T-helper 2 cell treated with Interferon-gamma antibody and Interleukin-4, amounts not matched to agents 5 μg/mL and 100 μg/mL, for 36 hours (primary cell): ENCODE measurements at regions not wholly inside any gene's neighbourhood (a gene's known extent, or its start where the extent isn't known, plus 50 kb on each side); places are given as distances from the start of the nearest gene placed in this dataset.
"Not testable (repeated sequence)": the region's sequence is repeated elsewhere in the genome, so short reads cannot be mapped to it uniquely, and the experiment has no call there.

Source experiments
- DNase-seq: peaks from one replicate; pipeline ENCODE4 v3.0.0; 2021; ENCODE audit warnings: low spot score
- H3K27ac Mint-ChIP-seq: one replicate; pipeline ENCODE4 v1.8.0; 2021; ENCODE audit warnings: mild to moderate bottlenecking, mixed read lengths
- H3K27me3 Mint-ChIP-seq: one replicate; pipeline ENCODE4 v1.8.0; 2021; ENCODE audit warnings: low read depth, mixed read lengths
- H3K36me3 Mint-ChIP-seq: one replicate; pipeline ENCODE4 v1.8.0; 2021; ENCODE audit warnings: low read depth, mixed read lengths
- H3K4me1 Mint-ChIP-seq: one replicate; pipeline ENCODE4 v1.8.0; 2021; ENCODE audit warnings: low read depth, mixed read lengths
- H3K4me3 Mint-ChIP-seq: one replicate; pipeline ENCODE4 v1.8.0; 2022; ENCODE audit warnings: mild to moderate bottlenecking, moderate library complexity, mixed read lengths
- H3K9me3 Mint-ChIP-seq: one replicate; pipeline ENCODE4 v1.8.0; 2021; ENCODE audit warnings: mixed read lengths

DNA sequence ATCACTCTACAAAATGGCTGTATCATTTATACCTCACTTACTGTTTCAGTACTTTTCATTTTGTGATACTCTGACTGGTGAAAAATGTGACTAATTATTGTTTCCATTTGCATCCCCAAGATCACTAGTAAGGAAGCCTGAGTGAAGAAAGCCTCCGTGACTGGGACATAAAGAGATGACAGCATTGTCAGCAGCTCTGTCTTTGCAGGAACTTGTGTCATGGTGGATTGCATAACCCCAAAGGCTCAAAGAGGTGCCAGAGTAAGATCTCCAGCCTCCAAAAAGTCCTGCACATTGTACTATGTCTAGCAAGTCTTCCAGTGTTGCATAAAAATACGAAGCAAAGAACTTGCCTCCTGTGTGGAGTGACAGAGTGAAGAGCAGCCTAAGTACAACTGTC is 187.5 kb upstream of the CRIM1 start:
- peaks cover 37% of the 10 kb centered on the region for H3K27me3 Mint-ChIP-seq
- DNase-seq, result no peak
- no peaks in the 10 kb centered on the region for H3K36me3 Mint-ChIP-seq
- H3K4me3 Mint-ChIP-seq, result no peak overlapping the region
- H3K4me1 Mint-ChIP-seq, result no peaks in the 10 kb centered on the region
- no peaks in the 10 kb centered on the region for H3K9me3 Mint-ChIP-seq
- no peak overlapping the region for H3K27ac Mint-ChIP-seq

DNA sequence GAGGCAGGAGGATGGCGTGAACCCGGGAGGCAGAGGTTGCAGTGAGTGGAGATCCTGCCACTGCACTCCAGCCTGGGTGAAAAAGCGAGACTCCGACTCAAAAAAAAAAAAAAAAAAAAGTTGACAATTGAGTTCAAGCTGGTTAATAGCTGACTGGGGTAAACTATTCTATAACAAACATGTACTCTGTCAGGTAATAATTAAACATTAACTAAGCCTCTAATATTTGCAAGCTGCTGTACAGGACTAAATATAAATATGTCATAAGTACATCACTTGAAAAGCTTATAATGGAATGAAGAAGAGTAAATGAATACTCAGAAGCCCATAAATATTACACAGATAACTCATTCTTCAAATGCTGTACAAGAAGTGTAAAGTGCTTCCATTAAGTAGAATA is 190.4 kb upstream of the CRIM1 start:
- H3K27ac Mint-ChIP-seq, result no peak overlapping the region
- H3K4me3 Mint-ChIP-seq, result no peak overlapping the region
- no peaks in the 10 kb centered on the region for H3K36me3 Mint-ChIP-seq

DNA sequence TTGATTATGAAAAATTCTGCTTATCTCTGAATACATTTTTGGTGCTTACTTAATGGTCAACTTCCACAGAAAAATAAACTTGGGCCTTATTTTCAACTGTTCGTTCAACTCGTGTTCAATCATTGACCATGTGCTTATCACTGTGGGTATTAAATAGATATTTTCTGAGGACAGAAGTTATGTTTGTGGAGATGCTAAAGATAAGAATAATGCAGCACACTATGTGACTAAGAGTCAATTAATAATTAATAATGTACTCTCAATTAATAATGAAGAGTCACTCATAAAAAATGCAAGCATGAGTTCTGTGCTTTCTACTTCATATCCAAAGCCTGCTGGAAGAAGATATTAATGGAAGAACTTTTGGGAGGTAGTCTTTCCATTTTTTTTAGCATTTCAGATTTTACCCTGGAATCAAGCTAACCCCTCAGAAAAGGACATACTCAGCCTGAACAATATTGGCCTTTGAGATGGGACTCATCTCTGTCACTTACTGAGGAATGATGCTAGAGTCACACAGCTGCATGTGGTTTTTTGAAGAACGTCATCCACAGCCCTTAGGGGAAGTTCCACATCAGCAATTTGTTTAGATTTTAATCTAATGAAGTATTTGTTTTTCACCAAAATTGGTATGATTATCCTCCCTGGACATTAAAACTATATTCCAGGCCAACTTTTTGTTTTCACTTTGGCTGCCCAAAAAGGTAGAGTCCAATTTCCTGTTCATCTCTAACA is 191.9 kb upstream of the CRIM1 start:
- no peak overlapping the region for H3K4me3 Mint-ChIP-seq
- no peaks in the 10 kb centered on the region for H3K36me3 Mint-ChIP-seq
- H3K9me3 Mint-ChIP-seq, result no peaks in the 10 kb centered on the region
- peaks cover 38% of the 10 kb centered on the region for H3K27me3 Mint-ChIP-seq
- H3K27ac Mint-ChIP-seq, result no peak overlapping the region
- DNase-seq, result no peak
- no peaks in the 10 kb centered on the region for H3K4me1 Mint-ChIP-seq

More for the DNA sequence above, 190.4 kb upstream of the CRIM1 start:
- H3K4me1 Mint-ChIP-seq, result no peaks in the 10 kb centered on the region
- DNase-seq, result no peak
- H3K9me3 Mint-ChIP-seq, result no peaks in the 10 kb centered on the region
- peaks cover 32% of the 10 kb centered on the region for H3K27me3 Mint-ChIP-seq

DNA sequence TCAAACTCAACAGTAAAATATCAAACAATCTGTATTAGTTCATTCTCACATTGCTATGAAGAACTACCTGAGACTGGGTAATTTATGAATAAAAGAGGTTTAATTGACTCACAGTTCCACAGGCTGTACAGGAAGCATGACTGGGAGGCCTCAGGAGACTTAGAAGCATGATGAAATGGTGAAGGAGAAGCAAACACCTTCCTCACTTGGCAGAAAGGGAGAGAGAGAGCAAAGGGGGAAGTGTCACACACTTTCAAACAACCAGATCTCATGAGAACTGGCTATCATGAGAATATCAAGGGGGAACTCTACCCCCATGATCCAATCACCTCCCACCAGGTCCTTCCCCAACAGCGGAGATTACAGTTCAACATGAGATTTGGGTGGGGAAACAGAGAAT is 198.5 kb upstream of the CRIM1 start:
- not testable (repeated sequence) for H3K9me3 Mint-ChIP-seq, H3K4me3 Mint-ChIP-seq, H3K4me1 Mint-ChIP-seq, DNase-seq, H3K27ac Mint-ChIP-seq, H3K36me3 Mint-ChIP-seq
- peaks cover 28% of the 10 kb centered on the region for H3K27me3 Mint-ChIP-seq

DNA sequence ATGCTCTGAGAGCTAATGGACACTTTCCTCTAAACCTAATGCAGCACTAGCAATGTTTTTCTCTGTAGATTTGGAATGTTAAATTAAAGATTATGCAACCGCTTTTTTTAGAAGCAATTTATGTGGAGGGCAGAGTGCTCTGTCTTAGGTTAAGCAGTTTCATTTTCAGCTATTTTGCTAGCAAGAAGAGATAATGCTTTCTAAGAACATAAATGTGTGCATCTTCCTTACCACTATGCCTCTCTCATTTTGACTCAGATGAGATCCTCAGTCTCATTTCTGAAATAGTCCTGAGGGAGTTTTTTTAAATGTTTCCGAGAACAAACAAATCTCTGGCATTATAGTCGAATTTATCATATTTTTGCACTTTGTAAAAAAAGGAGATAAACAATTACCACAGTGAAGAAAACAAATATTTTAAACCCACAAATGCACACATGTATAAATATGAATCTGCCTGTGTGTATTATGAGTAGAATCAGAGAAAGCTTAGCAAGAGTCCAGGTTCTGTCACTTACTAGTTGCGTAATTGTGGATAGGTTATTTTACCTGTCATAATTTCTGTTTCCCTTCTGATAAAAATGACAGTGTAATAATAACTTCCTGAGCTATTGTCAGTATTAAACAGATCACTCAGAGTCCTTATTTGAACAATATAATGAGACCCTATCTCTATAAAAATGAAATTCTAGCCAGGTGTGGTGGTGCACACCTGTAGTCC is 207.7 kb upstream of the CRIM1 start:
- peak overlapping the region; percentile 53 for H3K27ac Mint-ChIP-seq

DNA sequence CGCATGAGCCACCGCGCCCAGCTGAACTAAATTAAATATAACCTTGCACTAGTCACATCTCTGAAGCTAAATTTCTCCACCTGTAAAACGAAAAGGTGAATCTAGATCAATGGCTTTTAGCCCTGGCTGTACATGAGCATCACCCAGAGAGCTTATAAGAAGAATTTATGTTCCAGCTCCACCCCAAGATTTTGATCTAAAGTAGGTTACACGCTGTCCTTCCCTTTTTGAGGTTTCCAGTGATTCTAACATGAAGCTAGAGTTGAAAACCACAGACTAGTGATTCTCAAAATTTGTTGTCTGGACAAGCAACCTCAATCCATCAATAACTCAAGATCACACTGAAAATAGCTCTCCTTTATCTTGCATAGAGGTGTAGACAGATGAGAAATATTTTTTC is 208.8 kb upstream of the CRIM1 start:
- no peak for DNase-seq
- no peaks in the 10 kb centered on the region for H3K9me3 Mint-ChIP-seq
- peaks cover 45% of the 10 kb centered on the region for H3K27me3 Mint-ChIP-seq
- H3K27ac Mint-ChIP-seq, result peak overlapping the region; percentile 66
- peak overlapping the region; percentile 72 for H3K4me3 Mint-ChIP-seq
- H3K36me3 Mint-ChIP-seq, result no peaks in the 10 kb centered on the region
- peaks cover 31% of the 10 kb centered on the region for H3K4me1 Mint-ChIP-seq

More for the DNA sequence above, 207.7 kb upstream of the CRIM1 start:
- Mint-ChIP-seq H3K4me1 (peaks cover 31% of the 10 kb centered on the region), H3K4me3 (peak overlapping the region; percentile 72), H3K27me3 (peaks cover 35% of the 10 kb centered on the region), H3K36me3 (no peaks in the 10 kb centered on the region), H3K9me3 (no peaks in the 10 kb centered on the region)
- DNase-seq, result peak; percentile 5

DNA sequence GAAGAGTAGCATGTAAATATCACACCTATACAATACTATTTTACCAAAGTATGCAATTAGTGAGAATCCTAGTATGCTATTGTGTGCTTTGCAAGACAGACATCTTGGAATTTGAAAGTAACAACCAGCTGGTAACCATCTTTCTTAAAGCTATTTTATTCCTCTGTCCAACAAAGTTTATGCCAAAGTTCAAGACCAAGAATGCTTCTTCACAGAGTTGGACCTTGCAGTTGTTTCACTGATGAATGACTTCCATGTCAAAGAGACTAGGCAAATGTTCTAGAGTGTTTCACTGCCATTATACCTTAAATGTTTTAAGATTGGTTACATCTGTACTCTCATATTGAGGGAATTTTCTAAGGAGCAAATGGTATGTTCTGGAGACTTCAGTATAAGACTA is 215.2 kb upstream of the CRIM1 start:
- peaks cover 11% of the 10 kb centered on the region for H3K4me1 Mint-ChIP-seq
- DNase-seq, result no peak
- H3K27ac Mint-ChIP-seq, result no peak overlapping the region
- H3K36me3 Mint-ChIP-seq, result no peaks in the 10 kb centered on the region
- H3K4me3 Mint-ChIP-seq, result no peak overlapping the region
- no peaks in the 10 kb centered on the region for H3K9me3 Mint-ChIP-seq
- H3K27me3 Mint-ChIP-seq, result peaks cover 58% of the 10 kb centered on the region

DNA sequence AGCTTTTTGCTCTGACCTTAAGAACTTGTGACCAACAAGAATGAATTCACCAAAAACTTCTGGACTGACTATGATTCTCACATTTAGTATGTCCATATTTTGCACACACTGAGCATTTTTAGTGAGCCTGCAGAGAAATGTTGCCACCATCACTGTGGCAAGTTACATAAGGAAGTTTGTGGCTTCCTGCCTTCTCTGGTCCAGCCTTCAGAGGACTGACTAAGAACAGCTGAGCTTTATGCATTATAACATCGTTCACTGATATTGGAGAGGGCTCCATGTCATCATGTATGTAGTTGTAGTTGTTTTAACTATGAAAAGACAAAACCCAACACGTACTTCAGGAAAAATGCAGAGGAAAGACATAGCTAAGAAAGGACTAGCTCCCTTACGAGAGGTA is 218.0 kb upstream of the CRIM1 start:
- Mint-ChIP-seq H3K4me1 (peaks cover 7% of the 10 kb centered on the region), H3K4me3 (no peak overlapping the region), H3K27me3 (peaks cover 47% of the 10 kb centered on the region), H3K9me3 (no peaks in the 10 kb centered on the region), H3K27ac (no peak overlapping the region), H3K36me3 (no peaks in the 10 kb centered on the region)
- DNase-seq, result no peak

DNA sequence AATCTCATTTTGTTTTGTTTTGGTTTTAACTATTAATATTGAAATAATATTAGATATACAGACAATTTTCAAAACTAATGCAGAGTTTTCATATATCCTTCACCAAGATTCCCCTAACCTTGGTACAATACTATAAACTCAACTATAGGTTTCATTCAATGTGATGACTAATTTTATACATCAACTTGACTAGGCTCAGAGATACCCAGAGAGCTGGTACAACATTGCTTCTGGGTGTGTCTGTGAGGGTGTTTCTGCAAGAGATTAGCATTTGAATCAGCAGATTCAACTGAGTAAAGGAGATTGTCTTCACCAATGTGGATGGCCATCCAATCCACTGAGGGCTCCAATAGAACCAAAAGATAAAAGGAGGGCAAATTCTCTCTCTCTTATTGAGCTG is 221.3 kb upstream of the CRIM1 start:
- Mint-ChIP-seq H3K4me3 (no peak overlapping the region), H3K27me3 (peaks cover 46% of the 10 kb centered on the region), H3K27ac (no peak overlapping the region), H3K36me3 (no peaks in the 10 kb centered on the region), H3K4me1 (peaks cover 7% of the 10 kb centered on the region), H3K9me3 (no peaks in the 10 kb centered on the region)
- DNase-seq, result no peak

DNA sequence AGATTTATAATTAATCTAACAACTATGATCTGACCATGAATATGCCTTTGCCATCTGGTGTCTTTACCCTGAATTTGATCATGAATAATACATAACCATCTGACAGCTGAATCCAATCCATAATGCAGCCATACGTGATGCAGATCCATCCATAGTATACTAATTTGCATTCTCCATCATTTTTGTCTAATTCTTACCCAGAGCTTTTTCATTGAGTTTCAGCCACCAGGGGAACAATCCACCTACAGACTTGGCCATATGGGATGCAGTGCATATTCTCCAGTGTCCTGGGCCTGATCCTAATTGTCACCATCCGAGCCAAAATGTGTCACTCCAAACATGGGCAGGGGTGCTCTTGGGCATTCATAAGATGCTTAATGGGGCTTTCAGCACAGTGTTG is 227.2 kb upstream of the CRIM1 start:
- H3K36me3 Mint-ChIP-seq, result no peaks in the 10 kb centered on the region
- H3K27ac Mint-ChIP-seq, result no peak overlapping the region
- H3K4me1 Mint-ChIP-seq, result no peaks in the 10 kb centered on the region
- DNase-seq, result no peak
- H3K4me3 Mint-ChIP-seq, result no peak overlapping the region
- H3K9me3 Mint-ChIP-seq, result no peaks in the 10 kb centered on the region
- peaks cover 16% of the 10 kb centered on the region for H3K27me3 Mint-ChIP-seq

DNA sequence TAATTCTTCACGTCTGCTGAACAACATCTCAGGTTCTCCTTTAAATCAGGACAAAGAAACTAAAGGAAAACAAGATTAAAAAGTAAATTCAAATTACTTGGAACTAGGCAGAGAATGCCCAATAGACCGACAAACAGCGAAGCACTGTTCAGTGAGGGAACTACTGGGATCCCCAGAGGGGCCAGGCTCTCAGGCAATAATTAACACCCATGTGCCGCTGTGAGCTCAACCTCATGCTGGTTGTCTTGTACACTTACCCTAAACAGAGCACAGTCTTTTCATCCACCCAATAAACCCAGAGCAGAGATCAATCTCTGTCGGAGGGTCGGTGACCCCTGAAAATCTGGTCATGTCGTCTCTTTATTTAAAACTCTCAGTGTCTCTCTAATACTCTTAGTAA is 229.9 kb upstream of the CRIM1 start:
- Mint-ChIP-seq H3K27me3 (peaks cover 15% of the 10 kb centered on the region), H3K9me3 (peaks cover 9% of the 10 kb centered on the region), H3K27ac (no peak overlapping the region), H3K4me1 (no peaks in the 10 kb centered on the region), H3K4me3 (no peak overlapping the region), H3K36me3 (no peaks in the 10 kb centered on the region)
- DNase-seq, result no peak

DNA sequence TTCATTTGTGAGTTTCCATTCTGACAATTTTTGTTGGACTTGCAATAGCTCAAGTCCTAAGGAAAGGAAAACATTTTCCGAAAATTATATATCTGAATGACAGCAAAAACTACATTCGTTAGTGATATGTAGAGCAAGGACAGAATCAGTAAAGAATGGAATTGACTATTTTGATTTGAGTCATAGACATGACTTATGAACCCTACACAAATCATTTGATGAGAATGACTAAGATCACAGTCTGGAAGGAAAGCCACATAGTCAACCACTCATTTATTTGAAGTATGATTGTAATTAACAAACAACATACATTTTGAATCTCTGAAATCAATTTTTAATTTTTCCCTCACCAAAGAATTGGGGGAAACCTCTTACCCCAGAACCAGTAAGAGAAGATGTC is 231.6 kb upstream of the CRIM1 start:
- no peak overlapping the region for H3K4me3 Mint-ChIP-seq
- H3K36me3 Mint-ChIP-seq, result no peaks in the 10 kb centered on the region
- no peaks in the 10 kb centered on the region for H3K4me1 Mint-ChIP-seq
- peaks cover 14% of the 10 kb centered on the region for H3K27me3 Mint-ChIP-seq
- peaks cover 9% of the 10 kb centered on the region for H3K9me3 Mint-ChIP-seq
- H3K27ac Mint-ChIP-seq, result no peak overlapping the region
- DNase-seq, result no peak

DNA sequence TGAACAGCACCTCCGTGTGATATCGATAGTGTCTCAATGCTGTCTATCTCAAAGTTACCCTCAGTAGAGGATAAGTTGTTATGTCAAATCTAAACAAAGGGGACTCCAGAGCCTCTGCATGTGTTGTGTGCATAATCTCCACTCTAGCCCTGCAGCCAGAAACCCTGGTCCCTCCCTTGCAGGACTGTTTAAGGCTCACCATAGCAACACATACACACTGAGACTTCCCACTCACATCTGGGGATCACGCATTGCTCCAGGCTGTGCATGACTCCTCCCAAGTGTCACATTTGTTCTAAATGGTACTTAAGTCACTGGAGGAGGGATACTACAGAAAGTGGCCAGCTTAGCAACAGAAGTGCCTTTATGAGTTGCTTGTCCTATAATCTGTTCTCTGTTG is 258.6 kb upstream of the CRIM1 start:
- Mint-ChIP-seq H3K27ac (no peak overlapping the region), H3K4me3 (no peak overlapping the region), H3K9me3 (peaks cover 4% of the 10 kb centered on the region), H3K27me3 (no peaks in the 10 kb centered on the region), H3K4me1 (no peaks in the 10 kb centered on the region), H3K36me3 (no peaks in the 10 kb centered on the region)
- no peak for DNase-seq

DNA sequence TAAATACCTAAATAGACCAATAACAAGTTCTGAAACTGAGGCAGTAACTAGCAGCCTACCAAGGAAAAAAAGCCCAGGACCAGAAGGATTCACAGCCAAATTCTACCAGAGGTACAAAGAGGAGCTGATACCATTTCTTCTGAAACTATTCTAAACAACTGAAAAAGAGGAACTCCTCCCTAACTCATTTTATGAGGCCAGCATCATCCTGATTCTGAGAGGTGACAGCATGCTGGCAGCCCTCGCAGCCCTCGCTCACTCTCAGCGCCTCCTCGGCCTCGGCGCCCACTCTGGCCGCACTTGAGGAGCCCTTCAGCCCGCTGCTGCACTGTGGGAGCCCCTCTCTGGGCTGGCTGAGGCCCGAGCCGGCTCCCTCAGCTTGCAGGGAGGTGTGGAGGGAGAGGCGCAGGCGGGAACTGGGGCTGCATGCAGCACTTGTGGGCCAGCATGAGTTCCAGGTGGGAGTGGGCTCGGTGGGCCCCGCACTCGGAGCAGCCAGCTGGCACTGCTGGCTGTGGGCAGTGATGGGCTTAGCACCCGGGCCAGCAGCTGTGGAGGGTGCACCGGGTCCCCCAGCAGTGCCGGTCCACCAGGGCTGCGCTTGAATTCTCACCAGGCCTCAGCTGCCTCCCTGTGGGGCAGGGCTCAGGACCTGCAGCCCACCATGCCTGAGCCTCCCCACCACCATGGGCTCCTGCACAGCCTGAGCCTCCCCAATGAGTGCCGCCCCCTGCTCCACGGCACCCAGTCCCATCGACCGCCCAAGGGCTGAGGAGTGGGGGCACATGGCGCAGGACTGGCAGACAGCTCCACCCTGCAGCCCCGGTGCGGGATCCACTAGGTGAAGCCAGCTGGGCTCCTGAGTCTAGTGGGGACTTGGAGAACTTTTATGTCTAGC is 263.5 kb upstream of the CRIM1 start:
- not testable (repeated sequence) for DNase-seq, H3K27ac Mint-ChIP-seq, H3K36me3 Mint-ChIP-seq, H3K4me3 Mint-ChIP-seq, H3K27me3 Mint-ChIP-seq, H3K9me3 Mint-ChIP-seq, H3K4me1 Mint-ChIP-seq
